Keratinocyte (primary cell): ENCODE measurements at regions not wholly inside any gene's neighbourhood (a gene's known extent, or its start where the extent isn't known, plus 50 kb on each side); places are given as distances from the start of the nearest gene placed in this dataset.

ENCODE experiments used
- EZH2 ChIP-seq: IDR thresholded peaks from one replicate; pipeline ENCODE4 v1.6.1; 2012; ENCODE audit warnings: inconsistent platforms, mild to moderate bottlenecking, low read length, moderate library complexity
- TF ChIP-seq, protein P1 (sequence below), 3 experiments: IDR thresholded peaks in 1 of 3; conservative IDR thresholded peaks in 1 of 3; optimal IDR thresholded peaks in 1 of 3; 2 replicates in 2 of 3; 3 replicates in 1 of 3; pipeline versions ENCODE3 to v1.5.1; 2011; ENCODE audit warnings: low read length in 3 of 3, mild to moderate bottlenecking in 3 of 3, moderate library complexity in 2 of 3, control low read depth in 1 of 3, inconsistent platforms in 1 of 3; ENCODE audit not compliant: insufficient read depth in 2 of 3; ENCODE audit errors: extremely low read depth in 1 of 3

DNA sequence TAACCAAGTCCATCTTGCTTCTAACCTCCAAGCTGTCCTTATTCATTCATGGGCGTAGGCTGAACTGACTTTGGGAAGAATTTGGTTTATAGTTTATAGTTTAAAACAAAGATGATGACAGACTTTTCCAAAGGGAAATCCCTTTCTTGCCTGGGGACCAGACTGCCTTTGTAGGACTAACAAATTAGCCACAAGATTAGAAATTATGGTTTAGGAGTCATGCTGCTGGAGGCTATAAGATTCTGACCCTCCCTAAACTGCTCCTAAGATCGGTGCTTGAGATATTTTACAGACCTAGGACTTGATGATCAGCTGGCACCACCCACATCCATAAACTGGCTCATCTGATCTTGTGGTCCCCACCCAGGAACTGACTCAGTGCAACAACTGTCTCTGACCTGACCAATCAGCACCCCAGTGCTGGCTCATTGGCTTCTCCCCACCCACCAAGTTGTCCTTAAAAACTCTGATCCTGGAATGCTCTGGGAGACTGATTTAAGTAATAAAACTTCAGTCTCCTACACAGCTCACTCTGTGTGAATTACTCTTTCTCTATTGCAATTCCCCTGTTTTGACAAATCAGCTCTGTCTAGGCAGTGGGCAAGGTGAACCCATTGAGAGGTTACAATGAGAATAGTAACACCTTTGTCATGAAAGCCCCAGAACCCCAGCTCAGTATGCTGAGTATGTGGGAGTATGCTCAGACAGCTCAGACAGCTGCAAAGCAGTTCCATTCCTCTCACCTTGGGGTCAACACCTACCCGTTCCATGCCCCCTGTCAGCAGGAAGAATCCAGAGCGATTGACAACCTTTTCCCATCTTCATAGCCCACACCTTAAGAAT is 51.6 kb upstream of the C15orf39 start:
- TF ChIP-seq, protein P1, sequence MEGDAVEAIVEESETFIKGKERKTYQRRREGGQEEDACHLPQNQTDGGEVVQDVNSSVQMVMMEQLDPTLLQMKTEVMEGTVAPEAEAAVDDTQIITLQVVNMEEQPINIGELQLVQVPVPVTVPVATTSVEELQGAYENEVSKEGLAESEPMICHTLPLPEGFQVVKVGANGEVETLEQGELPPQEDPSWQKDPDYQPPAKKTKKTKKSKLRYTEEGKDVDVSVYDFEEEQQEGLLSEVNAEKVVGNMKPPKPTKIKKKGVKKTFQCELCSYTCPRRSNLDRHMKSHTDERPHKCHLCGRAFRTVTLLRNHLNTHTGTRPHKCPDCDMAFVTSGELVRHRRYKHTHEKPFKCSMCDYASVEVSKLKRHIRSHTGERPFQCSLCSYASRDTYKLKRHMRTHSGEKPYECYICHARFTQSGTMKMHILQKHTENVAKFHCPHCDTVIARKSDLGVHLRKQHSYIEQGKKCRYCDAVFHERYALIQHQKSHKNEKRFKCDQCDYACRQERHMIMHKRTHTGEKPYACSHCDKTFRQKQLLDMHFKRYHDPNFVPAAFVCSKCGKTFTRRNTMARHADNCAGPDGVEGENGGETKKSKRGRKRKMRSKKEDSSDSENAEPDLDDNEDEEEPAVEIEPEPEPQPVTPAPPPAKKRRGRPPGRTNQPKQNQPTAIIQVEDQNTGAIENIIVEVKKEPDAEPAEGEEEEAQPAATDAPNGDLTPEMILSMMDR (optimal IDR thresholded peaks at IDR 0.05 in 1 of 3, IDR thresholded peaks at IDR 0.05 in 1 of 3, conservative IDR thresholded peaks at IDR 0.05 in 1 of 3; ENCODE audit: extremely low read depth in 1 of 3, insufficient read depth in 2 of 3, low read length in 3 of 3): no peak
- TF ChIP-seq EZH2: no peak
